CD4-positive, alpha-beta T cell (primary cell): ENCODE measurements at regions not wholly inside any gene's neighbourhood (a gene's known extent, or its start where the extent isn't known, plus 50 kb on each side); places are given as distances from the start of the nearest gene placed in this dataset.

ENCODE experiments used
- ATAC-seq: fragments of 200-7000 bp; cut with Tn5 transposase; one replicate; pipeline ENCODE4 v1.10.0; 2022; ENCODE audit warnings: mild to moderate bottlenecking; ENCODE audit not compliant: poor library complexity
- CTCF ChIA-PET: fragments of 350-600 bp; sonication (Branson Sonifier 250); formaldehyde crosslinking; loops from one replicate; lab custom pipeline; 2021; ENCODE audit warnings: antibody characterized with exemption, inconsistent platforms; lab: Charles Lee
- POLR2A ChIA-PET: fragments of 350-600 bp; sonication (Branson Sonifier 250); formaldehyde crosslinking; loops from one replicate; lab custom pipeline; 2021; ENCODE audit warnings: antibody characterized with exemption, inconsistent platforms; lab: Charles Lee
- DNase-seq, 14 experiments: peaks; one replicate each; pipeline ENCODE4 v3.0.0-alpha.2; 2013 to 2020; ENCODE audit warnings: mixed read lengths in 2 of 14
- H3K27ac ChIP-seq, 2 donors: one replicate each; pipeline versions ENCODE4 v1.5.1 to v1.7.0; 2013; ENCODE audit warnings: low read length in 2 of 2, low read depth in 1 of 2, mild to moderate bottlenecking in 1 of 2
- H3K27me3 ChIP-seq, 2 experiments: 1 replicate in 1 of 2; 2 replicates in 1 of 2; pipeline versions ENCODE4 v1.6.1 to v1.7.0; 2013; ENCODE audit warnings: low read length in 2 of 2, control low read depth in 1 of 2, mild to moderate bottlenecking in 1 of 2, moderate library complexity in 1 of 2; ENCODE audit not compliant: insufficient read depth in 2 of 2, control insufficient read depth in 1 of 2
- H3K36me3 ChIP-seq: one replicate; pipeline ENCODE4 v1.6.1; 2013; ENCODE audit warnings: low read length, control low read depth; ENCODE audit not compliant: insufficient read depth
- H3K4me1 ChIP-seq: one replicate; pipeline ENCODE4 v1.6.1; 2013; ENCODE audit warnings: low read length, control low read depth; ENCODE audit not compliant: insufficient read depth
- H3K4me3 ChIP-seq: one replicate; pipeline ENCODE4 v1.5.1; 2013; ENCODE audit warnings: mild to moderate bottlenecking, low read length, moderate library complexity
- H3K9me3 ChIP-seq, 2 experiments: 1 replicate in 1 of 2; 2 replicates in 1 of 2; pipeline versions ENCODE4 v1.6.1 to v1.7.0; 2013; ENCODE audit warnings: low read length in 2 of 2, mild to moderate bottlenecking in 2 of 2, control low read depth in 1 of 2, moderate library complexity in 1 of 2; ENCODE audit not compliant: control insufficient read depth in 1 of 2, insufficient read depth in 1 of 2
- H3K27ac Mint-ChIP-seq: one replicate; pipeline ENCODE4 v1.8.0; 2020; ENCODE audit warnings: mixed read lengths
- H3K27me3 Mint-ChIP-seq: one replicate; pipeline ENCODE4 v1.8.0; 2021; ENCODE audit warnings: mixed read lengths
- H3K36me3 Mint-ChIP-seq: one replicate; pipeline ENCODE4 v1.8.0; 2021; ENCODE audit warnings: low read depth, mixed read lengths
- H3K4me1 Mint-ChIP-seq: one replicate; pipeline ENCODE4 v1.8.0; 2021; ENCODE audit warnings: low read depth, mixed read lengths
- H3K4me3 Mint-ChIP-seq: one replicate; pipeline ENCODE4 v1.8.0; 2020; ENCODE audit warnings: mild to moderate bottlenecking, mixed read lengths
- H3K9me3 Mint-ChIP-seq: one replicate; pipeline ENCODE4 v1.8.0; 2020; ENCODE audit warnings: mixed read lengths
- CTCF ChIP-seq: fragments of 200-600 bp; IDR thresholded peaks from one replicate; pipeline ENCODE4 v1.8.0; 2022; ENCODE audit warnings: antibody characterized with exemption, mild to moderate bottlenecking
- intact Hi-C, 2 experiments: fragments of 100-400 bp; cut with DNase I in 1 of 2; cut with micrococcal nuclease in 1 of 2; formaldehyde crosslinking; loops; one replicate each; pipeline versions ENCODE4 v1.15.1 to v1.9.0; 2023 to 2025; cut with DNase I, micrococcal nuclease

- Histone ChIP-seq H3K27me3 (no peaks in the 10 kb centered on the region), H3K27ac (no peak overlapping the region), H3K4me3 (no peak overlapping the region), H3K9me3 (no peaks in the 10 kb centered on the region), H3K36me3 (no peaks in the 10 kb centered on the region), H3K4me1 (no peaks in the 10 kb centered on the region)
- ChIA-PET POLR2A (no interaction called here), CTCF (no interaction called here)
- H3K36me3 Mint-ChIP-seq = no peaks in the 10 kb centered on the region
- H3K9me3 Mint-ChIP-seq = no peaks in the 10 kb centered on the region
- no peaks in the 10 kb centered on the region for H3K4me1 Mint-ChIP-seq
- ATAC-seq = no peak
- no peak overlapping the region for H3K27ac Mint-ChIP-seq
- no peaks in the 10 kb centered on the region for H3K27me3 Mint-ChIP-seq
- H3K4me3 Mint-ChIP-seq = no peak overlapping the region
- TF ChIP-seq CTCF = no peak
- no peak for DNase-seq
- intact Hi-C loops = no loop called here
Measured at GRCh38 chr1:221567859-221568507, 173.9 kb downstream of the DUSP10 start.

- ChIA-PET CTCF (interaction anchor here (1.2 kb wide), 1 partner anchor 131 kb away, joined by 3 read pairs; no protein-coding TSS in a partner anchor), POLR2A (no interaction called here)
Measured at GRCh38 chr1:221573756-221574155, 168.1 kb downstream of the DUSP10 start.

GRCh38 chr1:221574529-221574928, 167.4 kb downstream of the DUSP10 start:
- intact Hi-C loops = no loop called here
- no peaks in the 10 kb centered on the region for H3K27me3 ChIP-seq
- peaks cover 0 to 3% of the 10 kb centered on the region in 2 experiments for H3K9me3 ChIP-seq
- no peaks in the 10 kb centered on the region for H3K9me3 Mint-ChIP-seq
- H3K4me3 ChIP-seq = no peak overlapping the region
- no peak overlapping the region for H3K27ac Mint-ChIP-seq
- H3K36me3 ChIP-seq = no peaks in the 10 kb centered on the region
- H3K36me3 Mint-ChIP-seq = no peaks in the 10 kb centered on the region
- no peak overlapping the region for H3K27ac ChIP-seq
- ChIA-PET CTCF (interaction anchor here (1.2 kb wide), 1 partner anchor 132 kb away, joined by 3 read pairs; no protein-coding TSS in a partner anchor), POLR2A (no interaction called here)
- no peak for ATAC-seq
- DNase-seq = no peak
- no peak for TF ChIP-seq CTCF
- peaks cover 6% of the 10 kb centered on the region for H3K27me3 Mint-ChIP-seq
- no peaks in the 10 kb centered on the region for H3K4me1 Mint-ChIP-seq
- H3K4me3 Mint-ChIP-seq = no peak overlapping the region
- no peaks in the 10 kb centered on the region for H3K4me1 ChIP-seq

More at GRCh38 chr1:221573756-221574155, 168.1 kb downstream of the DUSP10 start:
- Histone ChIP-seq H3K9me3 (peaks cover 0 to 3% of the 10 kb centered on the region in 2 experiments), H3K27ac (no peak overlapping the region), H3K4me3 (no peak overlapping the region), H3K36me3 (no peaks in the 10 kb centered on the region), H3K27me3 (no peaks in the 10 kb centered on the region), H3K4me1 (no peaks in the 10 kb centered on the region)
- ATAC-seq (no peak), DNase-seq (no peak)
- intact Hi-C loops = no loop called here
- Mint-ChIP-seq H3K4me1 (no peaks in the 10 kb centered on the region), H3K36me3 (no peaks in the 10 kb centered on the region), H3K27ac (no peak overlapping the region), H3K4me3 (no peak overlapping the region), H3K27me3 (peaks cover 6% of the 10 kb centered on the region), H3K9me3 (no peaks in the 10 kb centered on the region)
- no peak for TF ChIP-seq CTCF
